GM21717 (cell line): ENCODE measurements at regions not wholly inside any gene's neighbourhood (a gene's known extent, or its start where the extent isn't known, plus 50 kb on each side); places are given as distances from the start of the nearest gene placed in this dataset.

Source experiments
- ATAC-seq: cut with Tn5 transposase; IDR thresholded peaks from one replicate; pipeline ENCODE4 v1.9.1; 2021; ENCODE audit warnings: mild to moderate bottlenecking, moderate library complexity; ENCODE audit not compliant: unreplicated experiment

GRCh38 chr10:81093056-81093455 is 555.4 kb downstream of the SH2D4B start:
- ATAC-seq: no peak

- no peak for ATAC-seq
Observed at GRCh38 chr10:81095238-81095637, 557.5 kb downstream of the SH2D4B start.

- no peak for ATAC-seq
Observed at GRCh38 chr10:81096558-81096957, 558.9 kb downstream of the SH2D4B start.

GRCh38 chr10:81101062-81101461 is 563.4 kb downstream of the SH2D4B start:
- no peak for ATAC-seq

- peak; percentile 40 for ATAC-seq
Observed at GRCh38 chr10:81104494-81104893, 566.8 kb downstream of the SH2D4B start.

- ATAC-seq: peak; percentile 80
Observed at GRCh38 chr10:81108516-81109199, 571.0 kb downstream of the SH2D4B start.

GRCh38 chr10:81109200-81109752 is 571.6 kb downstream of the SH2D4B start:
- no peak for ATAC-seq

GRCh38 chr10:81116201-81116600 is 578.5 kb downstream of the SH2D4B start:
- no peak for ATAC-seq

GRCh38 chr10:81116990-81117389 is 579.3 kb downstream of the SH2D4B start:
- ATAC-seq: no peak

GRCh38 chr10:81127931-81128330 is 590.2 kb downstream of the SH2D4B start:
- ATAC-seq: no peak

- ATAC-seq: no peak
Observed at GRCh38 chr10:81130014-81130413, 592.3 kb downstream of the SH2D4B start.

GRCh38 chr10:81135851-81136250 is 598.1 kb downstream of the SH2D4B start:
- ATAC-seq: peak; percentile 90

GRCh38 chr10:81136261-81136660 is 598.6 kb downstream of the SH2D4B start:
- peak; percentile 34 for ATAC-seq

GRCh38 chr10:81145975-81146374 is 608.3 kb downstream of the SH2D4B start:
- ATAC-seq: no peak

- ATAC-seq: no peak
Observed at GRCh38 chr10:81146436-81146835, 608.7 kb downstream of the SH2D4B start.

- no peak for ATAC-seq
Observed at GRCh38 chr10:81152656-81153055, 615.0 kb downstream of the SH2D4B start.

GRCh38 chr10:81157681-81158080 is 620.0 kb downstream of the SH2D4B start:
- ATAC-seq: no peak

GRCh38 chr10:81177651-81178244 is 640.0 kb downstream of the SH2D4B start:
- ATAC-seq: no peak

- ATAC-seq: no peak
Observed at GRCh38 chr10:81179324-81179723, 641.6 kb downstream of the SH2D4B start.

GRCh38 chr10:81179805-81180452 is 642.2 kb downstream of the SH2D4B start:
- ATAC-seq: no peak

GRCh38 chr10:81182296-81182695 is 644.6 kb downstream of the SH2D4B start:
- no peak for ATAC-seq

GRCh38 chr10:81192221-81192788 is 654.6 kb downstream of the SH2D4B start:
- no peak for ATAC-seq
